ENCODE measurements at regions not wholly inside any gene's neighbourhood (a gene's known extent, or its start where the extent isn't known, plus 50 kb on each side); places are given as distances from the start of the nearest gene placed in this dataset.

DNA sequence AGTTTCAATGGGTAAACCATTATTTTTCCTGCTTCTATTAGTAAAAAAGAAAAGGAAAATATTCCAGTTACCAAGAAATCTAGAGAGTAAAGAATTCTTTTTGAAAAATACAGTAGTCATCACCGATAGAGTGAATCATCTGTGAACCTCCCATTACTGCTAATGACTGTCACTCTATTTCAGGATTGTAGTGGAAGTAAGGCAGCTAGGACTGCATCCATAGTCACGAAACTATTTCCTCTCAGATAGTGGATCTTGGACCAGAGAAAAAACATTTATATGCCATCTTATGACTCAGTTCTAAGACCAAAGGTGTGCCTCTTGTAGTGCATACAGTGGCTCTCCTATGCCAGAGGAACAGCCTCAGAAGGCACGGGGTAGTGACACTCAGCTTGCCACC lies 173.9 kb upstream of the PLEKHA5 start:
- Histone ChIP-seq H2BK15ac (ENCODE audit: low read depth, poor library complexity, severe bottlenecking) (no peak overlapping the region), H2BK5ac (ENCODE audit: low read depth, low read length, poor library complexity, severe bottlenecking) (no peak overlapping the region), H2AFZ (ENCODE audit: low read depth, low read length) (no peak overlapping the region), H3K36me3 (ENCODE audit: control insufficient read depth in 1 of 2, insufficient read depth in 2 of 2, low read depth in 1 of 2, low read length in 2 of 2) (no peaks in the 10 kb centered on the region), H3K27ac (ENCODE audit: low read length, poor library complexity, severe bottlenecking) (no peak overlapping the region), H3K9me3 (ENCODE audit: control insufficient read depth, low read length) (peaks cover 4% of the 10 kb centered on the region), H3K4ac (ENCODE audit: low read depth in 1 of 2, low read length in 2 of 2) (no peak overlapping the region), H2AK5ac (ENCODE audit: low read length, severe bottlenecking) (no peak overlapping the region), H4K91ac (ENCODE audit: low read length) (no peak overlapping the region), H3K18ac (ENCODE audit: low read depth in 1 of 2, low read length in 2 of 2) (no peak overlapping the region), H3K23ac (ENCODE audit: low read length in 2 of 2) (no peak overlapping the region), H2BK12ac (ENCODE audit: low read length in 2 of 2) (no peak overlapping the region), H2BK120ac (ENCODE audit: low read depth, low read length) (no peak overlapping the region), H3K14ac (ENCODE audit: low read length in 2 of 2) (peak overlapping the region in 1 of 2 experiments; percentile 19), H4K8ac (ENCODE audit: low read length) (no peak overlapping the region), H3K4me2 (ENCODE audit: low read length, poor library complexity, severe bottlenecking) (no peak overlapping the region), H3K27me3 (ENCODE audit: control insufficient read depth in 1 of 2, insufficient read depth in 1 of 2, low read length in 2 of 2) (no peaks in the 10 kb centered on the region), H3K79me1 (replicated peaks; ENCODE audit: low read length, poor library complexity, severe bottlenecking) (no peaks in the 10 kb centered on the region), H3K9ac (ENCODE audit: low read length) (no peak overlapping the region), H3K4me1 (ENCODE audit: control insufficient read depth, insufficient read depth, low read depth, low read length) (no peaks in the 10 kb centered on the region), H3K4me3 (ENCODE audit: insufficient read depth in 1 of 2, low read depth in 1 of 2, low read length in 2 of 2) (no peak overlapping the region)
- DNase-seq = peak; percentile 6
- WGBS = 92% methylated on average over 2 of the region's 3 CpGs

DNA sequence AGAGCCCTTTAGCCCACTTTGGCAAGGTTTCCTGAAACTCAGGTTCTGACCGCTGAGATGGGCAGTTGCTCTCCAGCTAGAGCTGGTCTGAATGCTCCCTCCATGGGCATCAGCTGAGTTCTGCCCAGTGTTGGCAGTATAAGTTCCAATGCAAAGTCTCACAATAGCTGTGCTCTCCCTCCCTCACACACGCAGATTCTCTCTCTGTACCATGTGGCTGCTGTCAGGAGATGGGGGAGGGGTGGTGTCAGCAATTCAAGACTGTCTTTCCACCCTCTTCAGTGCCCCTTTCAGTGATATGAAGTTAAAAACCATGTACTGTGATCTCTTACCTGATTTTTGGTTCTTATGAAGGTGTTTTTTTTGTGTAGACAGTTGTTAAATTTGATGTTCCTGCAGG lies 164.3 kb upstream of the PLEKHA5 start:
- Histone ChIP-seq H2AK5ac (ENCODE audit: low read length, severe bottlenecking) (no peak overlapping the region), H4K8ac (ENCODE audit: low read length) (no peak overlapping the region), H3K4me2 (ENCODE audit: low read length, poor library complexity, severe bottlenecking) (no peak overlapping the region), H3K9me3 (ENCODE audit: control insufficient read depth, low read length) (peaks cover 4% of the 10 kb centered on the region), H3K4ac (ENCODE audit: low read depth in 1 of 2, low read length in 2 of 2) (no peak overlapping the region), H3K23ac (ENCODE audit: low read length in 2 of 2) (no peak overlapping the region), H3K18ac (ENCODE audit: low read depth in 1 of 2, low read length in 2 of 2) (peak overlapping the region in 1 of 2 experiments; percentile 24), H3K9ac (ENCODE audit: low read length) (no peak overlapping the region), H3K36me3 (ENCODE audit: control insufficient read depth in 1 of 2, insufficient read depth in 2 of 2, low read depth in 1 of 2, low read length in 2 of 2) (no peaks in the 10 kb centered on the region), H2BK12ac (ENCODE audit: low read length in 2 of 2) (no peak overlapping the region), H3K79me1 (replicated peaks; ENCODE audit: low read length, poor library complexity, severe bottlenecking) (no peaks in the 10 kb centered on the region), H2BK15ac (ENCODE audit: low read depth, poor library complexity, severe bottlenecking) (no peak overlapping the region), H4K91ac (ENCODE audit: low read length) (no peak overlapping the region), H3K4me3 (ENCODE audit: insufficient read depth in 1 of 2, low read depth in 1 of 2, low read length in 2 of 2) (no peak overlapping the region), H2AFZ (ENCODE audit: low read depth, low read length) (no peak overlapping the region), H3K4me1 (ENCODE audit: control insufficient read depth, insufficient read depth, low read depth, low read length) (no peaks in the 10 kb centered on the region), H2BK5ac (ENCODE audit: low read depth, low read length, poor library complexity, severe bottlenecking) (no peak overlapping the region), H3K27ac (ENCODE audit: low read length, poor library complexity, severe bottlenecking) (no peak overlapping the region), H3K14ac (ENCODE audit: low read length in 2 of 2) (no peak overlapping the region), H2BK120ac (ENCODE audit: low read depth, low read length) (no peak overlapping the region), H3K27me3 (ENCODE audit: control insufficient read depth in 1 of 2, insufficient read depth in 1 of 2, low read length in 2 of 2) (no peaks in the 10 kb centered on the region)
- DNase-seq = no peak
- 90% methylated on average over 2 of the region's 2 CpGs for WGBS

DNA sequence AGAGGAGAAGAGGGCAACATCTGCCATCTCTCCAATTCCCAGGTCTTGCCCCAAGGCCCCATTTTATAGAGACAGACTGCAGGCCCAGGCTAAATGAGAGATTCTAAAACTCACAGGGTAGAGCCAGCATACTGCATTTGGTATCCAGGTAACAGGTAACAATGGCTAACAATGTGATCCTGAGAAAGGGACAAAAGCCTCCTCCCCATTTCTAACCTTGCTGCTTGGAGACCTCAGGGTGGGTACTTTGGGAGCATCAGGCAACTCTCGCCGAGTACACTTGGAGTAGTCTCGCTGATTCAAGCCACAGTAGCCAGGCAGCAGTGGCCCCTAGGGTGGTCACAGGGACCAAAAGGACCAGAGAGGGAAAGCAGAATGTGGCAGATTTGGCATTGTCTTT lies 162.6 kb upstream of the PLEKHA5 start:
- no peak overlapping the region for H3K4me2 ChIP-seq (ENCODE audit: low read length, poor library complexity, severe bottlenecking)
- H3K27ac ChIP-seq (ENCODE audit: low read length, poor library complexity, severe bottlenecking) = no peak overlapping the region
- no peak overlapping the region for H2BK5ac ChIP-seq (ENCODE audit: low read depth, low read length, poor library complexity, severe bottlenecking)
- no peak overlapping the region for H2BK15ac ChIP-seq (ENCODE audit: low read depth, poor library complexity, severe bottlenecking)
- no peaks in the 10 kb centered on the region for H3K9me3 ChIP-seq (ENCODE audit: control insufficient read depth, low read length)
- no peaks in the 10 kb centered on the region for H3K36me3 ChIP-seq (ENCODE audit: control insufficient read depth in 1 of 2, insufficient read depth in 2 of 2, low read depth in 1 of 2, low read length in 2 of 2)
- no peak overlapping the region for H3K4me3 ChIP-seq (ENCODE audit: insufficient read depth in 1 of 2, low read depth in 1 of 2, low read length in 2 of 2)
- no peaks in the 10 kb centered on the region for H3K79me1 ChIP-seq (replicated peaks; ENCODE audit: low read length, poor library complexity, severe bottlenecking)
- 99% methylated on average over 3 of the region's 3 CpGs for WGBS
- H3K18ac ChIP-seq (ENCODE audit: low read depth in 1 of 2, low read length in 2 of 2) = peak overlapping the region in 1 of 2 experiments; percentile 49
- H4K91ac ChIP-seq (ENCODE audit: low read length) = no peak overlapping the region
- no peak overlapping the region for H3K9ac ChIP-seq (ENCODE audit: low read length)
- no peak overlapping the region for H2AFZ ChIP-seq (ENCODE audit: low read depth, low read length)
- H3K23ac ChIP-seq (ENCODE audit: low read length in 2 of 2) = no peak overlapping the region
- H2BK120ac ChIP-seq (ENCODE audit: low read depth, low read length) = no peak overlapping the region
- no peak overlapping the region for H2AK5ac ChIP-seq (ENCODE audit: low read length, severe bottlenecking)
- H3K27me3 ChIP-seq (ENCODE audit: control insufficient read depth in 1 of 2, insufficient read depth in 1 of 2, low read length in 2 of 2) = no peaks in the 10 kb centered on the region
- H3K4me1 ChIP-seq (ENCODE audit: control insufficient read depth, insufficient read depth, low read depth, low read length) = no peaks in the 10 kb centered on the region
- H4K8ac ChIP-seq (ENCODE audit: low read length) = no peak overlapping the region
- H2BK12ac ChIP-seq (ENCODE audit: low read length in 2 of 2) = no peak overlapping the region
- DNase-seq = no peak
- no peak overlapping the region for H3K14ac ChIP-seq (ENCODE audit: low read length in 2 of 2)
- no peak overlapping the region for H3K4ac ChIP-seq (ENCODE audit: low read depth in 1 of 2, low read length in 2 of 2)

DNA sequence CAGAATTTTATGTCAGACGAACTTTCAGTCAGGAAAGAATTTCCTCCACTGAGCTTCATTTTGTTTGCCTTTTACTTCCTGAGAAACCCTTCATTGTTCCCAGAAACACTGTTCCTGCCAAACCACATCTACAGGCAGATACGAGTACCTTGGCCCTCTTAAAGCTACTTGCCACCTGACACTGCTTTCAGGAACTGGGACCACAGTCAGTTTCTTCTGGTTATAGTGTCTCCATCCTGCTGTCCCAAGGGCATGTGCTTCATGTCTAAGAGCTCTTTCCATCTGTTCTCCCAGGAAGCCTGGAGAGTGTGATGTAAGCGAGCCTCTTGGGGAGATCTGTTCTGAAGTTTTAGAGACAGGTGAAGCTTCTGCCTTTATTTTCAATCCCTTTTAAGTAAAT lies 161.7 kb upstream of the PLEKHA5 start:
- Histone ChIP-seq H3K18ac (ENCODE audit: low read depth in 1 of 2, low read length in 2 of 2) (no peak overlapping the region), H3K79me1 (replicated peaks; ENCODE audit: low read length, poor library complexity, severe bottlenecking) (no peaks in the 10 kb centered on the region), H2AK5ac (ENCODE audit: low read length, severe bottlenecking) (no peak overlapping the region), H3K27me3 (ENCODE audit: control insufficient read depth in 1 of 2, insufficient read depth in 1 of 2, low read length in 2 of 2) (no peaks in the 10 kb centered on the region), H2BK15ac (ENCODE audit: low read depth, poor library complexity, severe bottlenecking) (no peak overlapping the region), H3K9ac (ENCODE audit: low read length) (no peak overlapping the region), H3K4me1 (ENCODE audit: control insufficient read depth, insufficient read depth, low read depth, low read length) (no peaks in the 10 kb centered on the region), H4K8ac (ENCODE audit: low read length) (no peak overlapping the region), H3K14ac (ENCODE audit: low read length in 2 of 2) (no peak overlapping the region), H3K9me3 (ENCODE audit: control insufficient read depth, low read length) (no peaks in the 10 kb centered on the region), H2BK120ac (ENCODE audit: low read depth, low read length) (no peak overlapping the region), H4K91ac (ENCODE audit: low read length) (no peak overlapping the region), H3K36me3 (ENCODE audit: control insufficient read depth in 1 of 2, insufficient read depth in 2 of 2, low read depth in 1 of 2, low read length in 2 of 2) (no peaks in the 10 kb centered on the region), H2AFZ (ENCODE audit: low read depth, low read length) (no peak overlapping the region), H2BK5ac (ENCODE audit: low read depth, low read length, poor library complexity, severe bottlenecking) (no peak overlapping the region), H3K4me2 (ENCODE audit: low read length, poor library complexity, severe bottlenecking) (no peak overlapping the region), H3K4me3 (ENCODE audit: insufficient read depth in 1 of 2, low read depth in 1 of 2, low read length in 2 of 2) (no peak overlapping the region), H3K4ac (ENCODE audit: low read depth in 1 of 2, low read length in 2 of 2) (no peak overlapping the region), H2BK12ac (ENCODE audit: low read length in 2 of 2) (no peak overlapping the region), H3K23ac (ENCODE audit: low read length in 2 of 2) (no peak overlapping the region), H3K27ac (ENCODE audit: low read length, poor library complexity, severe bottlenecking) (no peak overlapping the region)
- DNase-seq = no peak
- 77% methylated on average over 2 of the region's 3 CpGs for WGBS
